ENCODE measurements at regions not wholly inside any gene's neighbourhood (a gene's known extent, or its start where the extent isn't known, plus 50 kb on each side); places are given as distances from the start of the nearest gene placed in this dataset.

GRCh38 chr4:22986881-22987280, 294.1 kb downstream of the GBA3 start:
- no peak for DNase-seq (ENCODE audit: low read depth in 2 of 3, low spot score in 2 of 3)

GRCh38 chr4:22986262-22986661, 293.5 kb downstream of the GBA3 start:
- no peak for DNase-seq (ENCODE audit: low read depth in 2 of 3, low spot score in 2 of 3)

GRCh38 chr4:22984390-22984789, 291.7 kb downstream of the GBA3 start:
- DNase-seq (ENCODE audit: low read depth in 2 of 3, low spot score in 2 of 3) = no peak

- DNase-seq (ENCODE audit: low read depth in 2 of 3, low spot score in 2 of 3) = no peak
These were observed 285.9 kb downstream of the GBA3 start for GRCh38 chr4:22978656-22979055.

GRCh38 chr4:22970665-22971064, 277.9 kb downstream of the GBA3 start:
- DNase-seq (ENCODE audit: low read depth in 2 of 3, low spot score in 2 of 3) = no peak

GRCh38 chr4:22969287-22969896, 276.7 kb downstream of the GBA3 start:
- no peak for DNase-seq (ENCODE audit: low read depth in 2 of 3, low spot score in 2 of 3)

- no peak for DNase-seq (ENCODE audit: low read depth in 2 of 3, low spot score in 2 of 3)
These were observed 269.6 kb downstream of the GBA3 start for GRCh38 chr4:22962295-22962694.

GRCh38 chr4:22959483-22959882, 266.7 kb downstream of the GBA3 start:
- DNase-seq (ENCODE audit: low read depth in 2 of 3, low spot score in 2 of 3) = no peak

- DNase-seq (ENCODE audit: low read depth in 2 of 3, low spot score in 2 of 3) = no peak
These were observed 265.1 kb downstream of the GBA3 start for GRCh38 chr4:22957774-22958309.

GRCh38 chr4:22949161-22949855, 256.6 kb downstream of the GBA3 start:
- DNase-seq (ENCODE audit: low read depth in 2 of 3, low spot score in 2 of 3) = no peak

GRCh38 chr4:22947851-22948250, 255.1 kb downstream of the GBA3 start:
- DNase-seq (ENCODE audit: low read depth in 2 of 3, low spot score in 2 of 3) = no peak

GRCh38 chr4:22942920-22943559, 250.3 kb downstream of the GBA3 start:
- DNase-seq (ENCODE audit: low read depth in 2 of 3, low spot score in 2 of 3) = no peak

GRCh38 chr4:22941688-22942375, 249.1 kb downstream of the GBA3 start:
- no peak for DNase-seq (ENCODE audit: low read depth in 2 of 3, low spot score in 2 of 3)

GRCh38 chr4:22932326-22932725, 239.6 kb downstream of the GBA3 start:
- no peak for DNase-seq (ENCODE audit: low read depth in 2 of 3, low spot score in 2 of 3)

- no peak for DNase-seq (ENCODE audit: low read depth in 2 of 3, low spot score in 2 of 3)
These were observed 229.7 kb downstream of the GBA3 start for GRCh38 chr4:22922426-22922825.

- no peak for DNase-seq (ENCODE audit: low read depth in 2 of 3, low spot score in 2 of 3)
These were observed 229.2 kb downstream of the GBA3 start for GRCh38 chr4:22921936-22922335.

GRCh38 chr4:22911285-22911684, 218.5 kb downstream of the GBA3 start:
- no peak for DNase-seq (ENCODE audit: low read depth in 2 of 3, low spot score in 2 of 3)

GRCh38 chr4:22910200-22910599, 217.5 kb downstream of the GBA3 start:
- DNase-seq (ENCODE audit: low read depth in 2 of 3, low spot score in 2 of 3) = no peak

- DNase-seq (ENCODE audit: low read depth in 2 of 3, low spot score in 2 of 3) = no peak
These were observed 213.3 kb downstream of the GBA3 start for GRCh38 chr4:22906045-22906444.

- no peak for DNase-seq (ENCODE audit: low read depth in 2 of 3, low spot score in 2 of 3)
These were observed 211.2 kb downstream of the GBA3 start for GRCh38 chr4:22903913-22904312.

- no peak for DNase-seq (ENCODE audit: low read depth in 2 of 3, low spot score in 2 of 3)
These were observed 208.9 kb downstream of the GBA3 start for GRCh38 chr4:22901631-22902030.

- no peak for DNase-seq (ENCODE audit: low read depth in 2 of 3, low spot score in 2 of 3)
These were observed 208.1 kb downstream of the GBA3 start for GRCh38 chr4:22900876-22901275.
